GM23338 (cell line): ENCODE measurements at regions not wholly inside any gene's neighbourhood (a gene's known extent, or its start where the extent isn't known, plus 50 kb on each side); places are given as distances from the start of the nearest gene placed in this dataset.

Source experiments
- ATAC-seq: fragments of 200-7000 bp; cut with Tn5 transposase; 3 replicates; pipeline ENCODE4 v1.9.1; 2020
- DNase-seq: peaks from one replicate; pipeline ENCODE4 v3.0.0-alpha.2; 2015; ENCODE audit warnings: low spot score
- H2AFZ ChIP-seq: fragments of 200-600 bp; sonication (generic); 2 replicates; pipeline ENCODE4 v1.8.0; 2016; ENCODE audit warnings: antibody characterized with exemption, mild to moderate bottlenecking, moderate library complexity
- H3F3A ChIP-seq: fragments of 200-600 bp; sonication (generic); replicated peaks from 2 replicates; pipeline ENCODE4 v1.8.0; 2017; ENCODE audit warnings: antibody characterized with exemption, mixed run types, low read depth
- H3K27ac ChIP-seq: fragments of 200-600 bp; sonication (generic); 2 replicates; pipeline ENCODE4 v1.6.1; 2016; ENCODE audit warnings: low read depth
- H3K27me3 ChIP-seq: fragments of 200-600 bp; sonication (generic); 2 replicates; pipeline ENCODE4 v1.8.0; 2016; ENCODE audit warnings: mild to moderate bottlenecking, mixed run types, moderate library complexity; ENCODE audit not compliant: insufficient read depth
- H3K36me3 ChIP-seq: fragments of 200-600 bp; sonication (generic); 2 replicates; pipeline ENCODE4 v1.8.0; 2016; ENCODE audit warnings: mild to moderate bottlenecking; ENCODE audit not compliant: insufficient read depth
- H3K4me1 ChIP-seq: fragments of 200-600 bp; sonication (generic); 2 replicates; pipeline ENCODE4 v1.8.0; 2016; ENCODE audit warnings: mild to moderate bottlenecking, moderate library complexity; ENCODE audit not compliant: insufficient read depth
- H3K4me2 ChIP-seq: fragments of 200-600 bp; sonication (generic); 2 replicates; pipeline ENCODE4 v1.7.1; 2017; ENCODE audit warnings: mixed run types
- H3K4me3 ChIP-seq: fragments of 200-600 bp; sonication (generic); 2 replicates; pipeline ENCODE4 v1.6.1; 2016; ENCODE audit warnings: mixed run types
- H3K79me2 ChIP-seq: fragments of 200-600 bp; sonication (generic); replicated peaks from 2 replicates; pipeline ENCODE4 v1.8.0; 2017; ENCODE audit warnings: mild to moderate bottlenecking; ENCODE audit not compliant: insufficient read depth
- H3K9me2 ChIP-seq: fragments of 200-600 bp; sonication (generic); 2 replicates; pipeline ENCODE4 v1.8.0; 2017; ENCODE audit not compliant: insufficient read depth
- H4K20me1 ChIP-seq: fragments of 200-600 bp; sonication (generic); replicated peaks from 2 replicates; pipeline ENCODE4 v1.8.0; 2017; ENCODE audit warnings: mild to moderate bottlenecking; ENCODE audit not compliant: insufficient read depth
- H3K27ac Mint-ChIP-seq: 2 replicates; pipeline ENCODE4 v1.8.0; 2020; ENCODE audit warnings: inconsistent platforms, mild to moderate bottlenecking, moderate library complexity, mixed read lengths
- H3K27me3 Mint-ChIP-seq: 3 replicates; pipeline ENCODE4 v1.8.0; 2022; ENCODE audit warnings: low read depth, mild to moderate bottlenecking, moderate library complexity, mixed read lengths, inconsistent platforms; ENCODE audit not compliant: insufficient read depth, poor library complexity
- H3K36me3 Mint-ChIP-seq: 3 replicates; pipeline ENCODE4 v1.8.0; 2021; ENCODE audit warnings: low read depth, mild to moderate bottlenecking, inconsistent platforms, moderate library complexity, mixed read lengths
- H3K4me1 Mint-ChIP-seq: 3 replicates; pipeline ENCODE4 v1.8.0; 2020; ENCODE audit warnings: mild to moderate bottlenecking, inconsistent platforms, mixed read lengths
- H3K4me3 Mint-ChIP-seq: 3 replicates; pipeline ENCODE4 v1.8.0; 2021; ENCODE audit warnings: moderate library complexity, mild to moderate bottlenecking, inconsistent platforms, mixed read lengths
- H3K9me3 Mint-ChIP-seq: 3 replicates; pipeline ENCODE4 v1.8.0; 2020; ENCODE audit warnings: moderate library complexity, mild to moderate bottlenecking, inconsistent platforms, mixed read lengths
- CREB1 ChIP-seq: fragments of 250-450 bp; sonication (Bioruptor Pico); IDR thresholded peaks from 2 replicates; pipeline ENCODE4 v1.5.0; 2020; ENCODE audit warnings: low read depth, mild to moderate bottlenecking, moderate library complexity
- CTCF ChIP-seq, 2 experiments: fragments of 200-600 bp in 1 of 2; sonication (generic) in 1 of 2; conservative IDR thresholded peaks; 2 replicates each; pipeline versions ENCODE4 v1.5.1 to v1.6.1; 2016 to 2017; ENCODE audit warnings: antibody characterized with exemption in 2 of 2, low read depth in 2 of 2, mild to moderate bottlenecking in 2 of 2, moderate library complexity in 1 of 2
- ETS1 ChIP-seq: IDR thresholded peaks from 2 replicates; pipeline ENCODE4 v1.6.1; 2016; ENCODE audit warnings: antibody characterized with exemption
- EZH2 ChIP-seq: fragments of 200-600 bp; sonication (generic); IDR thresholded peaks from one replicate; pipeline ENCODE4 v1.8.0; 2017; ENCODE audit warnings: antibody characterized with exemption, mild to moderate bottlenecking, low read depth; ENCODE audit not compliant: unreplicated experiment
- EZH2phosphoT487 ChIP-seq: fragments of 200-600 bp; sonication (generic); IDR thresholded peaks from one replicate; pipeline ENCODE4 v1.8.1; 2018; ENCODE audit warnings: antibody characterized with exemption; ENCODE audit not compliant: unreplicated experiment
- JUNB ChIP-seq: IDR thresholded peaks from one replicate; pipeline ENCODE4 v1.6.1; 2016; ENCODE audit warnings: antibody characterized with exemption; ENCODE audit not compliant: unreplicated experiment
- NANOG ChIP-seq: IDR thresholded peaks from 2 replicates; pipeline ENCODE4 v1.6.1; 2016; ENCODE audit warnings: antibody characterized with exemption, borderline replicate concordance
- POLR2AphosphoS5 ChIP-seq: IDR thresholded peaks from 2 replicates; pipeline ENCODE4 v1.6.1; 2016; ENCODE audit warnings: antibody characterized with exemption, low read depth
- REST ChIP-seq: IDR thresholded peaks from one replicate; pipeline ENCODE4 v1.6.1; 2018; ENCODE audit warnings: antibody characterized with exemption; ENCODE audit not compliant: unreplicated experiment
- STAT1 ChIP-seq: IDR thresholded peaks from one replicate; pipeline ENCODE4 v1.6.1; 2016; ENCODE audit warnings: antibody characterized with exemption; ENCODE audit not compliant: unreplicated experiment
- ZNF114 ChIP-seq: fragments of 250-450 bp; sonication (Bioruptor Pico); IDR thresholded peaks from 2 replicates; pipeline ENCODE4 v1.5.0; 2020; ENCODE audit warnings: mild to moderate bottlenecking, moderate library complexity
- ZNF331 ChIP-seq: fragments of 250-450 bp; sonication (Bioruptor Pico); IDR thresholded peaks from 2 replicates; pipeline ENCODE4 v1.5.0; 2020; ENCODE audit warnings: low read depth, mild to moderate bottlenecking, moderate library complexity
- ZNF462 ChIP-seq: fragments of 250-450 bp; sonication (Bioruptor Pico); IDR thresholded peaks from 2 replicates; pipeline ENCODE4 v1.5.0; 2020; ENCODE audit warnings: mild to moderate bottlenecking, moderate library complexity

GRCh38 chr17:68698746-68699145 is 97.6 kb upstream of the FAM20A start:
- no peaks in the 10 kb centered on the region for H3K36me3 ChIP-seq
- H3K9me3 Mint-ChIP-seq = peaks cover 3% of the 10 kb centered on the region; the same call in 1 of the 3 replicates
- H3K27ac ChIP-seq = no peak overlapping the region
- H4K20me1 ChIP-seq = no peaks in the 10 kb centered on the region
- no peaks in the 10 kb centered on the region for H3K4me1 ChIP-seq
- no peak overlapping the region for H3K4me3 ChIP-seq
- H3K36me3 Mint-ChIP-seq = no peaks in the 10 kb centered on the region; the same call in 2 of the 3 replicates
- H3K27me3 ChIP-seq = no peaks in the 10 kb centered on the region
- H3F3A ChIP-seq = no peaks in the 10 kb centered on the region
- H3K27me3 Mint-ChIP-seq = peaks cover 7% of the 10 kb centered on the region
- no peak for ATAC-seq
- TF ChIP-seq CREB1 = no peak
- TF ChIP-seq REST = no peak
- no peak for TF ChIP-seq STAT1
- no peak for TF ChIP-seq EZH2
- no peak for TF ChIP-seq JUNB
- TF ChIP-seq POLR2AphosphoS5 = no peak
- no peak for TF ChIP-seq ZNF462 (CRISPR knock-in tag)
- TF ChIP-seq EZH2phosphoT487 = no peak
- no peak for TF ChIP-seq ZNF114 (CRISPR knock-in tag)
- no peak for TF ChIP-seq ZNF331
- no peak for TF ChIP-seq CTCF (conservative IDR thresholded peaks at IDR 0.05; ENCODE audit: low read depth in 2 of 2)
- TF ChIP-seq ETS1 = no peak
- no peak for TF ChIP-seq NANOG
- 0 out of 3 replicates have a peak, but pooled peaks cover 4% of the 10 kb centered on the region for H3K4me1 Mint-ChIP-seq
- no peak overlapping the region for H3K27ac Mint-ChIP-seq
- H2AFZ ChIP-seq = peak overlapping the region; percentile 32; the same call in 1 of the 2 replicates
- H3K4me2 ChIP-seq = no peak overlapping the region
- peaks cover 21% of the 10 kb centered on the region for H3K9me2 ChIP-seq
- H3K79me2 ChIP-seq = no peaks in the 10 kb centered on the region
- no peak overlapping the region for H3K4me3 Mint-ChIP-seq
- no peak for DNase-seq
